ENCODE measurements at regions not wholly inside any gene's neighbourhood (a gene's known extent, or its start where the extent isn't known, plus 50 kb on each side); places are given as distances from the start of the nearest gene placed in this dataset.
"Not testable (repeated sequence)": the region's sequence is repeated elsewhere in the genome, so short reads cannot be mapped to it uniquely, and the experiment has no call there.

DNA sequence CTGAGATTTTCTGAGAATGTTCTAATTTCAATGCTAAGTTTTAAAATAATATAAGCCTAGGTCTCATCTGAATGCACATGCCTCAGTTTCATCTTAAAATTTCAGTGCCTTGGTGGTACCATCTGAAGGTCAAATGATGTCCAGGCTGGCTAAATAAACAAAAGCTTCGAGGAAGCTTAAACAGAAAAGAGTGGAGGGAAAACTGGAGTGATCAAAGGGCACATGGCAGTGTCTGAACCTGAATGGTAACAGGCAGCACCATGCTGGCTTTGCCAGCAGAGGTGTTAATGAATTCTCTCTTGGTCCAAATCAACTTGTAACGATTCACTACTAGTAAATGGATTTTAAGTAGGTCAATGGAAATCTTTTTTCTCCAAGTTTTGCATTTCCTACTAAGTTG, 158.4 kb upstream of the MEX3C start:
- H3K27me3 Mint-ChIP-seq = peaks cover 18% of the 10 kb centered on the region

GRCh38 chr18:51360301-51360700, 162.8 kb upstream of the MEX3C start:
- H3K4me3 Mint-ChIP-seq; H3K9me3 Mint-ChIP-seq; H3K27ac Mint-ChIP-seq; H3K36me3 Mint-ChIP-seq (ENCODE audit: low read depth): not testable (repeated sequence)
- Mint-ChIP-seq H3K27me3 (peaks cover 13% of the 10 kb centered on the region), H3K4me1 (ENCODE audit: low read depth) (peaks cover 11% of the 10 kb centered on the region)

More for the DNA sequence above, 158.4 kb upstream of the MEX3C start:
- peaks cover under 1% of the 10 kb centered on the region for H3K4me1 Mint-ChIP-seq (ENCODE audit: low read depth)
- no peaks in the 10 kb centered on the region for H3K36me3 Mint-ChIP-seq (ENCODE audit: low read depth)
- no peaks in the 10 kb centered on the region for H3K9me3 Mint-ChIP-seq
- no peak overlapping the region for H3K4me3 Mint-ChIP-seq
- H3K27ac Mint-ChIP-seq = no peak overlapping the region

GRCh38 chr18:51361130-51361860, 163.8 kb upstream of the MEX3C start:
- Mint-ChIP-seq H3K36me3 (ENCODE audit: low read depth) (no peaks in the 10 kb centered on the region), H3K27ac (no peak overlapping the region), H3K4me3 (no peak overlapping the region), H3K27me3 (peaks cover 13% of the 10 kb centered on the region), H3K9me3 (no peaks in the 10 kb centered on the region), H3K4me1 (ENCODE audit: low read depth) (peaks cover 11% of the 10 kb centered on the region)

DNA sequence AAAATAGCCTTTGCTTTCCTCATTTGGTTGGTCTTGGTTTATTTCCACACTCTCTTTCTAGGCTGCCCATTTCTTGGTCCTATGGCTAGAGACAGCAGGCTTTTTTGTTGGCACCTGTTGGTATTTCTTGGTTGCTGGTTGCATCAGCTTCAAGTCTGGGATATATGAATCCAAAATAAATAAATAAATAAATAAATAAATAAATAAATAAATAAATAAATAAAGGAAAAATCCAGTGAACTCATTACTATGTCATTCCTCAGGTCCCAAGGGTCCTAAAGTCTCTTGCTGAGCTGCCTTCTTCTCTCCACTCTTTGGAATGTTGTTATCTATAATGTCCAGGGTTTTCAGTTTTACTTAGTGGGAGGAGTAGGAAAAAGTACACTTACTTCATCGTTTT, 165.9 kb upstream of the MEX3C start:
- Mint-ChIP-seq H3K27ac (no peak overlapping the region), H3K36me3 (ENCODE audit: low read depth) (no peaks in the 10 kb centered on the region), H3K27me3 (peaks cover 17% of the 10 kb centered on the region), H3K9me3 (no peaks in the 10 kb centered on the region), H3K4me1 (ENCODE audit: low read depth) (peaks cover 11% of the 10 kb centered on the region), H3K4me3 (no peak overlapping the region)

- H3K9me3 Mint-ChIP-seq = peaks cover 7% of the 10 kb centered on the region
- H3K36me3 Mint-ChIP-seq (ENCODE audit: low read depth) = no peaks in the 10 kb centered on the region
- no peaks in the 10 kb centered on the region for H3K4me1 Mint-ChIP-seq (ENCODE audit: low read depth)
- peaks cover 32% of the 10 kb centered on the region for H3K27me3 Mint-ChIP-seq
- no peak overlapping the region for H3K4me3 Mint-ChIP-seq
- H3K27ac Mint-ChIP-seq = no peak overlapping the region
Measured at GRCh38 chr18:51370996-51371395, 173.5 kb upstream of the MEX3C start.

- Mint-ChIP-seq H3K36me3 (ENCODE audit: low read depth) (no peaks in the 10 kb centered on the region), H3K27me3 (peaks cover 38% of the 10 kb centered on the region), H3K27ac (no peak overlapping the region), H3K4me1 (ENCODE audit: low read depth) (no peaks in the 10 kb centered on the region), H3K4me3 (no peak overlapping the region), H3K9me3 (peaks cover 10% of the 10 kb centered on the region)
Measured at GRCh38 chr18:51371929-51372328, 174.4 kb upstream of the MEX3C start.

DNA sequence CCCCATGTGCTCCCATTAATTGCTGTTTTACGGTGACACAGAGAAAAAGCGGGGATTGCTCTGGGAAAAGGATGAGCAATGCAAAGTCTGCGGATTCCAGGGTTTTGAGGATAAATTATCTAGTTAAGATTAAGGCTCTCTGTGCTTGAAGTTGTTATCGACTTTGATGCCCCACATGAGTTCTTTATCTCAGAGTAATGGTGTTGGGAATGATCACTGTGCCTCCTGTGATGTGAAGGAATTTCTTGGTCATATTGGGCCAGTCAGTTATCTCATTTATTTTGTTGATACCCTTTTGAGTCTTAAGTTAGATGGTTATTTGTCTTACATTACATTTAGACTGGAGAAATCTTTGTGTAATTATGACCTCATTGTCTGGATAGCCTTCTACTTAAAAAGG, 184.6 kb upstream of the MEX3C start:
- H3K4me1 Mint-ChIP-seq (ENCODE audit: low read depth) = no peaks in the 10 kb centered on the region
- no peaks in the 10 kb centered on the region for H3K27me3 Mint-ChIP-seq
- no peak overlapping the region for H3K4me3 Mint-ChIP-seq
- no peak overlapping the region for H3K27ac Mint-ChIP-seq
- H3K9me3 Mint-ChIP-seq = peaks cover under 1% of the 10 kb centered on the region
- no peaks in the 10 kb centered on the region for H3K36me3 Mint-ChIP-seq (ENCODE audit: low read depth)

- Mint-ChIP-seq H3K4me3 (no peak overlapping the region), H3K36me3 (ENCODE audit: low read depth) (no peaks in the 10 kb centered on the region), H3K9me3 (no peaks in the 10 kb centered on the region), H3K27ac (no peak overlapping the region), H3K4me1 (ENCODE audit: low read depth) (no peaks in the 10 kb centered on the region), H3K27me3 (peaks cover 5% of the 10 kb centered on the region)
Measured at GRCh38 chr18:51383116-51383515, 185.6 kb upstream of the MEX3C start.

- no peaks in the 10 kb centered on the region for H3K4me1 Mint-ChIP-seq (ENCODE audit: low read depth)
- no peaks in the 10 kb centered on the region for H3K9me3 Mint-ChIP-seq
- H3K27me3 Mint-ChIP-seq = peaks cover 5% of the 10 kb centered on the region
- H3K4me3 Mint-ChIP-seq = no peak overlapping the region
- H3K36me3 Mint-ChIP-seq (ENCODE audit: low read depth) = no peaks in the 10 kb centered on the region
- no peak overlapping the region for H3K27ac Mint-ChIP-seq
Measured at GRCh38 chr18:51383711-51384110, 186.2 kb upstream of the MEX3C start.

DNA sequence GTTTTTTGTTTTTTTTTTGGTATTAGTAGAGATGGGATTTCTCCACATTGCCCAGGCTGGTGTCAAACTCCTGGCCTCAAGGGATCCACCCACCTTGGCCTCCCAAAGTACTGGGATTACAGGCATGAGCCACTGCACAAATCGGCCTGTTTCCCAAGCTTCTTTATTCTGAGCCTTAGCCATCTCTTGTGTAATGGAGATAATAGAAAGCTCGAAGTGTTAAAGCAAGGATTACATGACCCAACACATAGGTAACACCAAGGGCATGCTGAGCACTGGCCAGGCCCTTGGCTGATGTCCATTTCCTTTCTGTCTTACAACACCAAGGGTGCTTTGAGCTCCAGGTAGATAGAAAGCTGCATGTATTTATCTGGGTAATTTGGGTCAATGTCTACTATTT, 187.8 kb upstream of the MEX3C start:
- Mint-ChIP-seq H3K4me3 (no peak overlapping the region), H3K9me3 (no peaks in the 10 kb centered on the region), H3K36me3 (ENCODE audit: low read depth) (no peaks in the 10 kb centered on the region), H3K27me3 (peaks cover 5% of the 10 kb centered on the region), H3K4me1 (ENCODE audit: low read depth) (no peaks in the 10 kb centered on the region), H3K27ac (no peak overlapping the region)

DNA sequence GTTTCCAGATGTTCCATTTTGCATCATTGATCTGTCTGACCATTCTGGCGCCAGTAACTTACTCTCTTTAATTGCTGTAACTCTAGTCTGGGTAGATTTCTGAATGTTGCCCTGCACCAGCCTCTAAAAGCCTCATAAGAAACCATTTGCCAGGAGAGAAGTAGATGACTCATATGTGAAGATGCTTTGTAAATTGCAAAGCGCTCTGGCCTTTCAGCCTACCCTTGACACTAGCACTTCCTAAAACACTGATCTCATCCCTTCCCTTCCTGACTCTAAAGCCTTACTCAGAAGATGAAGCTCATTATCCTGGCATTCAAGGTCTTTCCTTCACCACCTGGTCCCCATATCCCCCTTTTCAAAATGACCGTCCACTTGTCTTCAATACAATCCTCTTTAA, 193.2 kb upstream of the MEX3C start:
- no peak overlapping the region for H3K27ac Mint-ChIP-seq
- H3K36me3 Mint-ChIP-seq (ENCODE audit: low read depth) = no peaks in the 10 kb centered on the region
- no peaks in the 10 kb centered on the region for H3K4me1 Mint-ChIP-seq (ENCODE audit: low read depth)
- no peaks in the 10 kb centered on the region for H3K9me3 Mint-ChIP-seq
- peaks cover 28% of the 10 kb centered on the region for H3K27me3 Mint-ChIP-seq
- H3K4me3 Mint-ChIP-seq = no peak overlapping the region

GRCh38 chr18:51391215-51391614, 193.7 kb upstream of the MEX3C start:
- no peak overlapping the region for H3K4me3 Mint-ChIP-seq
- H3K9me3 Mint-ChIP-seq = no peaks in the 10 kb centered on the region
- H3K27ac Mint-ChIP-seq = no peak overlapping the region
- peaks cover 30% of the 10 kb centered on the region for H3K27me3 Mint-ChIP-seq
- no peaks in the 10 kb centered on the region for H3K36me3 Mint-ChIP-seq (ENCODE audit: low read depth)
- H3K4me1 Mint-ChIP-seq (ENCODE audit: low read depth) = no peaks in the 10 kb centered on the region

- Mint-ChIP-seq H3K4me1 (ENCODE audit: low read depth) (no peaks in the 10 kb centered on the region), H3K36me3 (ENCODE audit: low read depth) (no peaks in the 10 kb centered on the region), H3K9me3 (no peaks in the 10 kb centered on the region), H3K27me3 (peaks cover 30% of the 10 kb centered on the region), H3K4me3 (no peak overlapping the region), H3K27ac (no peak overlapping the region)
Measured at GRCh38 chr18:51391731-51392130, 194.2 kb upstream of the MEX3C start.

- Mint-ChIP-seq H3K27me3 (peaks cover 12% of the 10 kb centered on the region), H3K4me1 (ENCODE audit: low read depth) (no peaks in the 10 kb centered on the region), H3K4me3 (no peak overlapping the region), H3K36me3 (ENCODE audit: low read depth) (no peaks in the 10 kb centered on the region), H3K9me3 (no peaks in the 10 kb centered on the region), H3K27ac (no peak overlapping the region)
Measured at GRCh38 chr18:51397347-51397962, 200.0 kb upstream of the MEX3C start.

DNA sequence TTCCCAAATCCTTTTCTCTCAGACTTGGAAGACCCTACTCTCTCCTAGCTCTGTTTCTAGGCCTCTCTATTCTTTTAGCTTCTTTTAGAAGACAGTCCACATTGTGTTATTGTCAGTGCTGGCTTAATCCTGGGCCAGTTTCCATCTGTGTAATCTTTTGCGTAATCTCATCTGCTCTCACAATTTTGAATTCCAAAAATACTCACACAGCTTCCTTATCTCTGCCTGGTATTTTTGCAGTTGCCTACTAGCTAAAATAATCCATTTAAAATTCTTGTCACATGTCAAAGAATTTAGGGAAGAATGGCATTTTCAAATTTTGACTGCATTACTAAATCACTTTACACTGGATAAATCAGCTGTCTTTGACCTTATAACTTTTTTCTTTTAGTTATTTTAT, 200.6 kb upstream of the MEX3C start:
- H3K4me3 Mint-ChIP-seq = no peak overlapping the region
- H3K36me3 Mint-ChIP-seq (ENCODE audit: low read depth) = no peaks in the 10 kb centered on the region
- no peak overlapping the region for H3K27ac Mint-ChIP-seq
- peaks cover 12% of the 10 kb centered on the region for H3K27me3 Mint-ChIP-seq
- no peaks in the 10 kb centered on the region for H3K9me3 Mint-ChIP-seq
- no peaks in the 10 kb centered on the region for H3K4me1 Mint-ChIP-seq (ENCODE audit: low read depth)
